HEK293T (cell line): ENCODE measurements at regions not wholly inside any gene's neighbourhood (a gene's known extent, or its start where the extent isn't known, plus 50 kb on each side); places are given as distances from the start of the nearest gene placed in this dataset.

Source experiments
- ARNT ChIP-seq: fragments of 450-650 bp; IDR thresholded peaks from 2 replicates; pipeline ENCODE4 v1.6.1; 2017; ENCODE audit warnings: mild to moderate bottlenecking
- BHLHE40 ChIP-seq: fragments of 450-650 bp; IDR thresholded peaks from 2 replicates; pipeline ENCODE4 v1.6.1; 2016; ENCODE audit warnings: mild to moderate bottlenecking, moderate library complexity, borderline replicate concordance
- ELF4 ChIP-seq: fragments of 450-650 bp; IDR thresholded peaks from 2 replicates; pipeline ENCODE4 v1.6.1; 2017; ENCODE audit warnings: antibody characterized with exemption
- FOXA1 ChIP-seq: fragments of 450-650 bp; IDR thresholded peaks from 2 replicates; pipeline ENCODE4 v1.6.1; 2016; ENCODE audit warnings: mild to moderate bottlenecking
- FOXK2 ChIP-seq: fragments of 450-650 bp; IDR thresholded peaks from 2 replicates; pipeline ENCODE4 v1.6.1; 2016; ENCODE audit warnings: mild to moderate bottlenecking
- HDGF ChIP-seq: fragments of 450-650 bp; IDR thresholded peaks from 2 replicates; pipeline ENCODE4 v1.6.1; 2017; ENCODE audit warnings: antibody characterized with exemption, borderline replicate concordance
- LEF1 ChIP-seq: fragments of 450-650 bp; IDR thresholded peaks from 2 replicates; pipeline ENCODE4 v1.6.1; 2017; ENCODE audit warnings: mild to moderate bottlenecking, borderline replicate concordance
- NFRKB ChIP-seq: fragments of 450-650 bp; IDR thresholded peaks from 2 replicates; pipeline ENCODE4 v1.6.1; 2016; ENCODE audit warnings: mild to moderate bottlenecking, moderate library complexity
- SP1 ChIP-seq: fragments of 450-650 bp; IDR thresholded peaks from 2 replicates; pipeline ENCODE4 v1.6.1; 2017
- SUZ12 ChIP-seq: fragments of 450-650 bp; IDR thresholded peaks from 2 replicates; pipeline ENCODE4 v1.6.1; 2016; ENCODE audit warnings: mild to moderate bottlenecking
- TARDBP ChIP-seq: fragments of 450-650 bp; IDR thresholded peaks from 2 replicates; pipeline ENCODE4 v1.6.1; 2016
- TF ChIP-seq, protein P1 (sequence below): fragments of 450-650 bp; IDR thresholded peaks from 2 replicates; pipeline ENCODE4 v1.6.1; 2016

DNA sequence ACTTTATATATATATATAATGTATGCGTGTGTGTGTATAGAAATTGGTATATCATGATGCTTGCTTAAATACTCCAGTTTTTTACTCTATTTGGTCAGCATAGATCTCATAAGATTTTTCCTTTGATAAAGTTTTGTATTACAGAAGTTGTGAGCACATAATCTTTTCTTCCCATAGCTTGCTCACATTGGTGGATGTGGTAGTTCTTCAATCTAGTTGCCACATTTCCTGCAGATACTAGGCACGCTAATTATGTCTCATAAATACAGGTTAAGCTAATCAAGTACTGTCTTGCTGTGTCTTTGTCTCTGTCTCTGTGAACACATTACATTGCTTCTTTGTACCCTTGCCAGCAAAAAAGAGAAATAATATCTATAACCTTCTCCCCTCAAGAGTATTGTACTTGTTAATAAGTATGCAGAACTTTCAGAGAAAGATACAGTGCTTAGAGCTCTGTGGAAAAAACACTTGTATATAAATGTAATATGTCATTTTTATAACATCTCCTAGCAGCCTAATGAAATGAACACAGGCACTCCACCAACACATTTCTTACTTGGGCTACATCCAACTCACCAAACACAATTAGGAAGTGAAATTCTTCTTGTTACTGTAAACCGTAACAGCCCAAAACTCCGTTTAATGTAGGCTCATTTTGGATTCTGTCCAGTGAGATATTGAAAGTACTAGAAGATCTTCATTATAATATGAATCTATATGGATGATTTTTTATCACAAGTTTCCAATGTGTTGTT, 306.7 kb upstream of the SLC8A1 start:
- no peak for TF ChIP-seq BHLHE40
- TF ChIP-seq FOXA1 = no peak
- TF ChIP-seq HDGF = no peak
- TF ChIP-seq ELF4 = no peak
- no peak for TF ChIP-seq NFRKB
- TF ChIP-seq LEF1 = no peak
- TF ChIP-seq TARDBP = no peak
- TF ChIP-seq, protein P1, sequence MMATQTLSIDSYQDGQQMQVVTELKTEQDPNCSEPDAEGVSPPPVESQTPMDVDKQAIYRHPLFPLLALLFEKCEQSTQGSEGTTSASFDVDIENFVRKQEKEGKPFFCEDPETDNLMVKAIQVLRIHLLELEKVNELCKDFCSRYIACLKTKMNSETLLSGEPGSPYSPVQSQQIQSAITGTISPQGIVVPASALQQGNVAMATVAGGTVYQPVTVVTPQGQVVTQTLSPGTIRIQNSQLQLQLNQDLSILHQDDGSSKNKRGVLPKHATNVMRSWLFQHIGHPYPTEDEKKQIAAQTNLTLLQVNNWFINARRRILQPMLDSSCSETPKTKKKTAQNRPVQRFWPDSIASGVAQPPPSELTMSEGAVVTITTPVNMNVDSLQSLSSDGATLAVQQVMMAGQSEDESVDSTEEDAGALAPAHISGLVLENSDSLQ = no peak
- no peak for TF ChIP-seq FOXK2
- TF ChIP-seq ARNT = no peak
- no peak for TF ChIP-seq SUZ12
- no peak for TF ChIP-seq SP1
